ENCODE measurements at regions not wholly inside any gene's neighbourhood (a gene's known extent, or its start where the extent isn't known, plus 50 kb on each side); places are given as distances from the start of the nearest gene placed in this dataset.

- TF ChIP-seq CTCF (IDR thresholded peaks at IDR 0.05) (no peak), POLR2A (IDR thresholded peaks at IDR 0.05; ENCODE audit: low read depth) (no peak)
Measured at GRCh38 chr10:84765086-84765485, 436.7 kb downstream of the CCSER2 start.
